ENCODE measurements at regions not wholly inside any gene's neighbourhood (a gene's known extent, or its start where the extent isn't known, plus 50 kb on each side); places are given as distances from the start of the nearest gene placed in this dataset.

DNA sequence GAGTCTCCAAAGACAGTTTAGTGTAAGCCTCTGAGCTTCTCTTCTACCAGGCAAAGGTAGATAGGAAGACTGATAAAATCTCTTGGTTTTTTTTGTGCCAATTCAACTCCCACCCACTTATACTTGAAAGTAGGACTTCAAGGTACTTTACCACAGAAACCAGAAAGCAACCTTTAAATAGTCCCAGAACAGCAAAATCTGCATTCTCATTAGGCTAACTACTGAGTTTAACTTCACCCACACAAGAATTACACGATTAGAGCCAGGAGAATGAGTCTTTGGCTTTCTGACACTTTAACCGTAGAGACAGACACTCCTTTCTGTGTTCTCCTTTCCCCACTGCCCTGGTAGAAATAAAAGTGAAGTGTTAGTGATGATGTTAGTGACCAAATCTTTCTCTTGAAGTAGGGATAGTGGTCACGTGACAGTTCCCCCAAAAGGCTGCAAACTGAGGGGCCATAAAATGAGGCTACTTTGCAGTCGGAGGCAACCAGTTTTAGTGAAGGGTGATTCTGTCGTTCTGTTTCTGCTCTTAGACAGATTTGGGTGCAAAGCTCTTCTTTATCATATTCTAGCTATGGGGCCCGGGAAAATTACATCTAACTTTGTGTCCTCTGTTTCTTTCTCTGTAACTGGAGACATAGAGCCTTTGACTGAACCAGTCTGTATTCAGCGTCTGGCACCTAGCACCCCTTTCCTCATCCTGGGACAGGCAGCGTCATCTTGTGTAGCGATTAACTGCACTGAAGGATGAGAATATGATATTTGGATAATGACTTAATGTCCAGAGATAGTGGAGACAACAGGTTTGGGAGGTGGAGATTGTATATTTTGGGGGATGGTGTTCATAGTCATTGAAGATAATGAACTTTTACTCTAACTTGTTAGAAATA, 206.4 kb upstream of the CITED2 start:
- DNase-seq (ENCODE audit: low read depth in 1 of 2, low spot score in 1 of 2) = no peak

DNA sequence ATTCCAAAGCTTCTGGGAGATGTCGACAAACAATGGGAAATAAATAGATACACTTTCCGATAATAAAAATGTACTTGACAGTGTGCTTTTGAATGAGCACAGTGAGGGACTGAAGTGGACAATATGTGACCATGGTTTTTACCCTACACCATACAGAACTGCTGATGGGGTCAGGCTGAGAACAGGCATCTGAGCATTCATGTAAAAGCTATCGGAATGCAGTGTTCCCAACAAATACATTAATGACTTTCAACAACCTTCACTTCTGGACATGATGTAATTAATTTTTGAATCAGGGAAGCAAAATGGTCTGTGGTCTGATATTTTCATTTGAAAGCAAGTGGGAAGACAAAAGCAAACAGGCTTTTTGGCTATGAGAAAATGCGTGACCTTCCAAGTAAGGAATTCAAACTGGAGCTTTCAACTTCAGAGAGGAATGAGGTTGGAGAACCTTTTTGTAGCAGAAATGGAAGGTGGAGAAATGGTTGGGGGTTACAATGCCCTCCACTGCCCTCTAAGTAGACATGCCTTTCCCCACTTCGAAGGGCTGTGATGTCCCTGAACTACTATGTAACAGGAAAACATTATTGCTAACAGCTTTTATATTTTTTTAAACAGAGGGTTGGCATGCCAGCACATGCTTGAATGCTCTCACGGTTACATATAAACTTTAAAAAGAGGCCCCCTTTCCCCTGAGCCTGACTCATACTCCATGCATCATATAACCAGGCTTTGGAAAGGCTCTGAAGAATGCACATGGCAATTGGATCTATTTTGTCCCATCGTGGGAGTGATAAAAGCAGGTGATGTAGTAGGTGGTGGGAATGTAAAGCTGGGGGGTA, 203.5 kb upstream of the CITED2 start:
- no peak for DNase-seq (ENCODE audit: low read depth in 1 of 2, low spot score in 1 of 2)

GRCh38 chr6:139577124-139577762, 202.8 kb upstream of the CITED2 start:
- no peak for DNase-seq (ENCODE audit: low read depth in 1 of 2, low spot score in 1 of 2)

- DNase-seq (ENCODE audit: low read depth in 1 of 2, low spot score in 1 of 2) = no peak
Observed at GRCh38 chr6:139572001-139572400, 197.6 kb upstream of the CITED2 start.

GRCh38 chr6:139570166-139570565, 195.7 kb upstream of the CITED2 start:
- DNase-seq (ENCODE audit: low read depth in 1 of 2, low spot score in 1 of 2) = no peak

DNA sequence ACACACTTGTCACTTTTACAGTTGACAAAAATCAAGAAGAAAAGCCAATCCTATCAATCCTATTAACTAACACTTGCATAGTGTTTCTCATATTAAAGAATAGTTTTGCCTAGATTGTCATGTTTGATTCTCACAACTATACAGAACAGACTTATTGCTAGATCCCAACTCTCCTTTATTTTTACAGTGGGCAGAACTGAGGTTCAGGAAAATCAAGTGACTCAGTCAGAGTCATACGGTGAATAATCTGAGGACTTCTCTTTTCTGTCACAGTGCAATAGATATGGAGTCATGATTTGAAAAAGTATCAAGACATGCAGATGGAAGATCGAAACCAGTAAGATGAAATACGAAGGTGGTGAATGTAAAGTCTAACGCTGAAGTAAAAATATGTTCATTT, 195.1 kb upstream of the CITED2 start:
- DNase-seq (ENCODE audit: low read depth in 1 of 2, low spot score in 1 of 2) = no peak

- DNase-seq (ENCODE audit: low read depth in 1 of 2, low spot score in 1 of 2) = no peak
Observed at GRCh38 chr6:139568956-139569538, 194.6 kb upstream of the CITED2 start.

DNA sequence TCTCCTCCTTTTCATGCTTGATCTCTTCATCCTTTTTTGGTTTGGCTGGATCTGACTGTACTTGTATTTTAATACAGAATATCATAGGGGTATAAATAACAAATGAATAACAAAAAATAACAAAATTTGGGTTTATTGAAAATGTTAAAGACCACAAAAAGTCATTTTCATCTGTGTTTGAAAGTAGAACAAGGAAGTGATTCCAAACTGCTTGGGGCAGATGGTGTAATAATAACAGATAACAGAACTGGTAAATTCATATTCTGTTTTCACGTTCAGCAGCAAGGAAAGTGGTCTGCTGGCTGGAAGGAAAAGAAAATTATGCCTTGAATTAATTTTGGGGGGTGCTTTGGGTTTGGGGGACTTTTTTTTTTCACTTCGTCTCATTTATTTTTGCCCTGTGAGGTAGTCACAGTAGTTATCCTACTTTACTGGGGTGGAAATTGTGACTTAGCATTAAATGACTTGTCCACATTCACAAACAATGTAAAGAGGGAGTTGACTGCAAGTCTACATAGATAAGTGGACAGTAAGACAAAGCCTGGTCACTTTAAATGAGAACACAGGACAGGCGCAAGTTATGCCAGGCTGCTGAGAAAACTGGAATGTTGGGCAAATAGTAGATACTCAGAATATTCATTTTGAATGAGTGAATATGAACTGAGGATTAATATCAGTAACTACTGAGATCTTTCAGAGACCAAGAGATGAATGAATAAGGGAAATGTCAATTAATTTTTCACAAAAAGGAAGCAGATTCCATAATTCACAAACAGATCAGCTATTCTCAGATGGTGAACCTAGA, 193.9 kb upstream of the CITED2 start:
- no peak for DNase-seq (ENCODE audit: low read depth in 1 of 2, low spot score in 1 of 2)

DNA sequence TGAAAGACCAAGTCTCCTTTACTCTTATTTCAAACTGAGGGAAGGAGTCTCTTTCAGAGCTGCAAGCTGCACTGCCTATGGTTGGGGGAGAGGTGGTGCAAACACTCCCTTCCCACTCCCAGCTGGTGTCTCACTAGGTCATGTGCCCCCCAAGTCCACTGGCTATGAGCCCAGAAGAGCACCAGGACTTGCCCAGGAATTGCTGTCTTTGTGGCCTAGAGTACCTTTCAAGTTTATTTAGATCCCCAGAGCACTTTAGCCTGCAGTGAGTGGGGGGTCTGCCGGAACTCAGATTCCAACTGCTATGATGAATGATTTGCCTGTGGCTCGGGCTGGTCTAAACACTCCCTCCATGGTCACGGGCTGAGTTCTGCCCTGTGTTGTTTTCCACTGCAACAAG, 192.6 kb upstream of the CITED2 start:
- no peak for DNase-seq (ENCODE audit: low read depth in 1 of 2, low spot score in 1 of 2)

GRCh38 chr6:139565591-139565990, 191.1 kb upstream of the CITED2 start:
- DNase-seq (ENCODE audit: low read depth in 1 of 2, low spot score in 1 of 2) = no peak

- DNase-seq (ENCODE audit: low read depth in 1 of 2, low spot score in 1 of 2) = no peak
Observed at GRCh38 chr6:139557547-139557946, 183.1 kb upstream of the CITED2 start.

DNA sequence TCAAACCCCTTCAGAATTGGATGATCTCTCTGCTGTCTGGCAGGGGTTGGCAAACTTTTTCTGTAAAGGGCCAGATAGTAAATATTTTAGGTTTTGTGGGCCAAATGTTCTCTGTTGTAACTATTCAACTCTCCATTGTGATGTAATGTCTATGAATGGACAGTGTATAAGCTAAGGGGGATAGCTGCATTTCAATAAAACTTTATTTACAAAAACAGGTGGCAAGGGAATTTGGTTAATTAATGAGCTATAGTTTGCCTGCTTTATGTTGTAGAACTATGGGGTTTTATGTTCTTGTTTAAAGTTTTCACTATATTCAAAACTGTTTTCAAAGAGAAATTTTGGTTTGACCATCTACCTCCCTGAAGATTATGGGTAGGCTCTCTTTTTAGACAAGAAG, 182.1 kb upstream of the CITED2 start:
- DNase-seq (ENCODE audit: low read depth in 1 of 2, low spot score in 1 of 2) = no peak

GRCh38 chr6:139553916-139554315, 179.5 kb upstream of the CITED2 start:
- no peak for DNase-seq (ENCODE audit: low read depth in 1 of 2, low spot score in 1 of 2)

GRCh38 chr6:139551376-139551775, 176.9 kb upstream of the CITED2 start:
- no peak for DNase-seq (ENCODE audit: low read depth in 1 of 2, low spot score in 1 of 2)

GRCh38 chr6:139550361-139550760, 175.9 kb upstream of the CITED2 start:
- no peak for DNase-seq (ENCODE audit: low read depth in 1 of 2, low spot score in 1 of 2)

DNA sequence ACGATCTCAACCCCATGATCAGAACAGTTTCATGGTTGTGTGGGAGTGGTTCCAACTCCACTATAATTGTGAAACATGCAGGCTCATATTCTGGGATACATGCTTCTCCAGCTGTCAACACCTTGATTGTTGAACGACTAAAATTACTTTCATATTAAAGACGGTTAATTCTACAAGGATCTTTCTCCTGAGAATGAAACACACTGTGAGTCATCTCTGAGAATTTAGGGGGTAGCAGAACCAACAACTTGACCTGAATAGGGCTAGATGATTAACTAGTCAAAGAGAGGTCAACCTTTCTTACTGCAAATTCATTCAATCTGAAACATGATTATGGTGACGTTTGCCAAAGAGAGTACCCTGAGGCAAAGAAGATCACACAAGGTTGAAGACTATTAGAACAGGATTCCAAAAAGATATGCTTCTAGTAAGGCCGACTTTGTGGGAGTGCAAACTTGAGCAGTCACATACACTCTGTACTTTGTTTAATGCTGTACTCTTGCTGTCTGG, 175.2 kb upstream of the CITED2 start:
- DNase-seq (ENCODE audit: low read depth in 1 of 2, low spot score in 1 of 2) = no peak

DNA sequence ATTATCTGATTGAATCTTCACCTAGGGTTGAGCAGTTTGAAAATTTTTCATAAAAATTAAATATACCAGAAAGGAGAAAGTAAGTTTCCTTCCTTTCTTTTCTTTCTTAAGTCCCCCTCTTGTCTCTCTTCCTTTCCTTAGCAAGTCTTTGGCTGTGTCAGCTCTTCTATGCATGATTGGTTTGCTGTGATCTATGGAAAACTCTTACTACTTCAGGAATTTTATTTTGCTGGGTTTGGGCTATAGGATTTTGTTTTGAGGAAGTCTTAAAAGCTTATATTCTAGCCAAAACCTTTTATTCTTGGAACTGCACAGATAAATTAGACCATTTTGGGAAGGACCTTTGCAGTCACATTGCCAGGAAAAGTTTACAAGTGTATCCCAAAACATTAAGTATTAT, 173.4 kb upstream of the CITED2 start:
- no peak for DNase-seq (ENCODE audit: low read depth in 1 of 2, low spot score in 1 of 2)

- no peak for DNase-seq (ENCODE audit: low read depth in 1 of 2, low spot score in 1 of 2)
Observed at GRCh38 chr6:139547122-139547776, 172.8 kb upstream of the CITED2 start.

GRCh38 chr6:139546106-139546472, 171.6 kb upstream of the CITED2 start:
- no peak for DNase-seq (ENCODE audit: low read depth in 1 of 2, low spot score in 1 of 2)
